ENCODE measurements at regions not wholly inside any gene's neighbourhood (a gene's known extent, or its start where the extent isn't known, plus 50 kb on each side); places are given as distances from the start of the nearest gene placed in this dataset.
A peak's percentile ranks its signal among the peaks of the same experiment; 100 is the strongest.

DNA sequence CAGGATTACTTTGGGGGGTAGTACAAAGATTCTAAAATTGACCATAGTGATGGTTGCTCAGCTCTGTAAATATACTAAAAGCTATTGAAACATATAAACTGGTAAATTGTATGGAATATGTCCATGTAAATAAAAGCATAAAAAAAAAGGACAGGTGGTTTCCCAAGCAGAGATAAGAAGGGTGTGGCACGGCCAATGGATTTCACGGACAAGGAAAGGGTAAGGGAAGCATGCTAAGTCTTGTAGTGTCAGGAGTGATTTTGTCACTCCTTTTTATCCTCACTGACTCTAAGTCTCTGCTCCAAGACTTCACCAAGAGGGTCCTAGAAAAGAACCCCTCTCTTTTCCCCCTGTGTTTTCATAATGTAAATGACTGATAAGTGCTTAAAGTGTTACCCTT is 229.2 kb downstream of the SPTSSA start:
- TF ChIP-seq CTCF (conservative IDR thresholded peaks at IDR 0.05), result no peak
- no peak overlapping the region for H3K27ac ChIP-seq

DNA sequence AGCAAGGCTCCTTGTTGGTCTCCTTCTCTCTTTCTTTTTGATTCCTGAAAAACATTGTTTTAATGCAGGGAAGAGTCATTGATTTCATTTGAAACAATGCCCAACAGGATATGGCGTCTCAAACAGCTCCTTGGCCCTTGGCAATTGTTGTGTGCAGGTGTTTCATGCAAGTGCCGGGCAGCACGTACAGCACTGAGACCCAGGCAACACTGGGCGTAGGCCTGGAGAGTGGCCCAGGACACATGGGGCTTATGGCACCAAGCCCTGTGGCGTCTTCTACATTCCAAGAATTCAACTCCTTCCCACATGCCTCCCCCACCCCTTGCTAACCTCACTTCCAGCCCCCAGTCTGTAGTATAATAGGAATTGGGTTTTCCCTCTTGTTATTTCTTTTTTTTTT is 230.4 kb downstream of the SPTSSA start:
- no peak overlapping the region for H3K27ac ChIP-seq
- TF ChIP-seq CTCF (conservative IDR thresholded peaks at IDR 0.05), result no peak

GRCh38 chr14:34229140-34229539 is 232.9 kb downstream of the SPTSSA start:
- TF ChIP-seq CTCF (conservative IDR thresholded peaks at IDR 0.05), result no peak
- no peak overlapping the region for H3K27ac ChIP-seq

- H3K27ac ChIP-seq, result peak overlapping the region; percentile 16; the same call in 1 of the 2 replicates
- no peak for TF ChIP-seq CTCF (conservative IDR thresholded peaks at IDR 0.05)
Observed at GRCh38 chr14:34228650-34228976, 233.4 kb downstream of the SPTSSA start.

GRCh38 chr14:34227834-34228649 is 234.0 kb downstream of the SPTSSA start:
- peak; percentile 93 for TF ChIP-seq CTCF (conservative IDR thresholded peaks at IDR 0.05)
- peak overlapping the region; percentile 16; the same call in 1 of the 2 replicates for H3K27ac ChIP-seq

GRCh38 chr14:34224221-34224620 is 237.8 kb downstream of the SPTSSA start:
- no peak for TF ChIP-seq CTCF (conservative IDR thresholded peaks at IDR 0.05)
- peak overlapping the region; percentile 60; the same call in 1 of the 2 replicates for H3K27ac ChIP-seq

- H3K27ac ChIP-seq, result peak overlapping the region; percentile 60
Observed at GRCh38 chr14:34223373-34224148, 238.5 kb downstream of the SPTSSA start.

More at GRCh38 chr14:34223373-34224148, 238.5 kb downstream of the SPTSSA start:
- TF ChIP-seq CTCF (conservative IDR thresholded peaks at IDR 0.05), result no peak

All from VCaP (cell line).